NCI-H510A (cell line): ENCODE measurements at regions not wholly inside any gene's neighbourhood (a gene's known extent, or its start where the extent isn't known, plus 50 kb on each side); places are given as distances from the start of the nearest gene placed in this dataset.

Experiments
- DNase-seq: peaks from one replicate; lab custom pipeline; 2025; lab: John Stamatoyannopoulos, UW

DNA sequence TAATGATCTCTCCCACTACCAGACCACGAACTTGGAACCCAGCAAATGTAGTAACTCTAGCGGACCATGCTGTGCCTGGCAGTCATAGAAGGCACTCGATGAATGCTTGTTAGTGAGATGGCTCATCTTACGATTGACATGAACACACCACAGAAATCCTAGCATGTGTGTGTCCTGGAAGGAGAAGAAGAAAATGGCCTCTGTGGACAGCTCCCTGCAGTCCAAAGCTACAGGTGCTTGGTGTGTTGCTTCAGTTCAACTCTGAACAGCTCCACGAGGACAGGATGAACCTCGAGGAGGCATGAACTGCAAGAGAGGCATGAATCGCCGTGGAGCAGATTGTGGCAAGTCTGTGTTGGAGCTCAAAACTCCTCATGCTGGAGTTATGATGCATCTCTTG lies 93.5 kb downstream of the KLF6 start:
- DNase-seq: no peak

DNA sequence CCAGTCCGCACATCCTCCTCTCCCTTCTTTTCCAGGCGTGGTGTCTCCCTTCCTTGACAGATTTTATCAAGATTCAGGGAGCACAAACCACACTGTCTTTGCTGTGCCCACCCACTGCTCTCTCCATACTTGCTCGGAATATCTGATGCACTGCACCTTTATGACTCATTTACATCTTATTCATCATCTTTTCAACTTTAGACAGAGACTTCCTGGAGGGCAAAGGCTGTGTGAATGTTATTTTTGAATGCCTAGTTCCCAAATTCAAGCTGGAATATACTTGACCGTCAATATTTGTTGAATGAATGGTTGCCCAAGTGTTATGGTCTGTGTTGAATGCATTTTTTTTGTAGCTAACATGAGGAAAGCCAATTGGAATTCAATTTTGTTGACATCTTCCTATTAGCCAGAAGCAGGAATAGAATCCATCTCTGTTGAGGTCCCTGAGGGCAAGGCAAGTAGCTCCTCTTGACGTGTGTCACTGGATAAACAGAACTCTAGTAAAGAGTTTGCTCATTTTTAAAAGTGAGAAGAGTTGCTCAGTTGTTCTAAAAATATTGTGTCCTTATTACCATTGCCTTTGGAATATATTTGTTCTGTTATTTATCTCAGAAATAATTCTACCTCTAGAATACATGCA lies 95.0 kb downstream of the KLF6 start:
- DNase-seq: no peak

DNA sequence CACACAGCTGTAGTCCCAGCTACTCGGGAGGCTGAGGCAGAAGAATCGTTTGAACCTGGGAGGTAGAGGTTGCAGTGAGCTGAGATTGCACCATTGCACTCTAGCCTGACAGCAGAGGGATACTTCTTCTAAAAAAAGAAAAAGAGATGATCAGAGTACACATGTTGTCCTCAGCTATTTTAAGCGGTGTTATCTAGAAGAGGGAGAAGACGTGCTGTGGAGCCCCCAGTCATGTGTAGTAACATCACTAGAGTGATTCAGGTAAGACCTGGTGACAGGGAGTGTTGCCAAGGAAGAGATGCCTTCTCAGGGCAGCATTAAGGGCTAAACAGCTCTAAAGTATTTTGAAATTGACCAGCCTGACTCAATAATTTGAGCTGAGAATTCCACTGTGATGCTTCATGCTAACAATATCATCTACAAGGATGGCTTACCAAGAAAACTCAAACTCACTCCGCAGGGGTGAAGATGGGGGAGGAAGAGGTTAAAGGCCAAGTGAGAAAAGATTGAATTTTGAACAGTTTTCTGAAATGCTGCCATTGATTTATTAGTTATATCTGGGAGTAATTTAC lies 97.4 kb downstream of the KLF6 start:
- DNase-seq: no peak

DNA sequence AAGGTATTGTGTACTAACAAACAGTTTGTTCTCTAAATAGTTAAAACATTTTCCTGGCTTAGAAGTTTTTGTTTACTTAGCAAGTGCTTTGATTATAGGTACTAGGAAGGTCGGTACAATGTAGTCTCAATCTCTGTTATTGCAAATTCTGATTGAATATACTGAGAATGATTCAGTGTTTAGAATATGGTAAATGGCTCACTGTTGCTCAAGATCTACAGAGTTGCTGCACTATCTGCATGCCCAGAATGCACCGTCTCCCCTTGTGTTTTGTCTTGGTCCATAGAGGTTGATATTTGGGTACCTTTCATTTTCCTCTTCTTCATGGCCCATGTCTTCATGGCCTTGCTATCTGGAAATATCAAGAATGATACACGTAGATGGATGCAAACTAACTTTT lies 99.6 kb downstream of the KLF6 start:
- no peak for DNase-seq

DNA sequence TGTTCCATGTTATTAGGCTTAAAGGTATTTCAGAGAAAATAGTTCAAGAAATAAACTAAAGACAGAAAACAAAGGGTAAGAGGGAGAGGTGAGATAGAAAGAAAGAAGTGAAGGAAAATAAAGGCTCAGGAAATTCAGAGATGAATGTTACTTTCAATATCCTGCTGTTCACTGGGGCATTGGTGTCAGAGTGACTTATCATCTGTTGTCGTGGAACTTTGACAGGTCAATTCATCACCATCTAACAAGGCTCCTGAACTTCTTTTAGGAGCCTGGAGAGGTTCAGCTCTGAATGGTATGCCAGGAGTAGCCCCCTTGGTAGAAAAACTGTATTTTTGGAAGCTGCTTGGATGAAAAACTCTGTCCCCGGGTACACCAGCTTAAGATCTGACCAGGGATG lies 100.1 kb downstream of the KLF6 start:
- no peak for DNase-seq

DNA sequence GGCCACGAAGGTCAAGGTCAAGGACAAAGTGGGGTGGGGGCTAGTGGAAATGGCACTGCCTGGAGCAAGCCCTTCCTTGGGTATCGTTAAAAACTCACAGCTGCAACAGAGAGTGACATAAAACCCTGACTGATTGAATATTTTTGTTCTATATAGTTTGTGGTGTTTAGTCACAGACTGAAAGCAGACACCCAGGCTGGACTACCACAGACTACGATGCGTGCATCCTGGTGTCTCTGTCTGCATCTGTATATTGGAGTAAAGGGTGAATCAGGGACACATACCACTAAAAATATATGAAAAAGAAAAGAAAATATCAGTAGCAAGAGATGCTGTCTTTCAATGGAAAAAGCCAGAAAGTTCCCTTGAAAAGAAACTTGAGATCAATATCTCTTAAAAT lies 101.4 kb downstream of the KLF6 start:
- DNase-seq: no peak

DNA sequence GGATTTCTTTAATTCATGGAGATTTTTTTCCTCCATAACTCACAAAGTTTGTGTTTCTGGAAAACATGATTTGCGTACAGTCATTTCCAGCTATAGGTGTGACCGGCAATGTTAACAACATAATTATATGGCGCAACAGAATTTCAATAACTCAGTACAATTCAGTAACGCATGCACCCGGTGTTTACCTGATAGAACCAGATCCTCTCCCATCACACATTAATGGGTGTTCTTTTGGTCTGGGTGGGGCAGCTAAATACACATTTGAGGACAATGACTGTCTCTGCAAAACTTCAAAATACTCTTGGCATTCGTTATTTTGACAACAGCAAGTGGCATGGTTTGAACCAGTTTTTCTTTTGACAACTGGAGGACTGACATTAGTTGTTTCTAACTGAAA lies 102.3 kb downstream of the KLF6 start:
- DNase-seq: no peak

DNA sequence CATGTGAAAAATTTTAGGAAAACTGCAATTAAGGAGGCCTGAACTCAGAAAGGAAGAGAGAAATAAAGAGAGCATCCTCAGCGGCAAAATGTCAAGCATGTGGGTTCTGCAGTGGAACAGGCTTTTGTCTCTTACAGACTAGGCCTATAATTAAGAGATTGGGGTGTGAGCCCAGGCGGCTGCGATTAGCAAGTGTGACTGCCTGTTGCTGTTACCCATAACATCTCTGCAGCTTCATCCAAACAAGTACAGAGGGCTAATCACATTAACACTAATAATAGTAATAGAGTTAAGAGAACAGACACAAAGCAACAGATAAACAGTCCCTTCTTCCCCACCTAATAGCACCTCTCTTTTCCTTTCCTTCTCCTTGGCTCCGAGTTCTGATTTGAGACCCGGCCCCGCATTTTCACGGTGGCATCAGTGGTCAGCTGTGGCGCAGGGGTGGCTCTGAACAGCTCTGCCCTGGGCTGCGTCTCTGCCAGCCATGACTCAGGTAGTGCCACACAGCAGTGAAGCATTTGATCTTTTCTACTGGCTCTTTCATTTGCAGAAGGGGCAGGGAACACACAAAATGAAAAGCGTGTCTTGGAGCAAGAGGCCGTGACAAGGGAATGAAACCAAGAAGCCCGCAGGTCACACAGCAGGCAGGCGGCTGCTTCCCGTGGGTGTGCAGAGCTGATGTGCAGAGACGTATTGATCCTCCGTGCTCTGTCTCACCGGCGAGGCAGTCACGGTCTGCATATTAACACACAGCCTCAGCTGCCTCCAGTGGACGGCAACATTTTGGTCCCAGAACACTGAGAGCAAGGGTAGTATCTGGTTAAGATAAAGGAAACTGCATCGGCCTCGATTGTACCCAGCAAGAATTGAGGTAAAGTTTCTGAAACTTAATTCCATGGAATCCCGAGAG lies 103.1 kb downstream of the KLF6 start:
- DNase-seq: no peak

DNA sequence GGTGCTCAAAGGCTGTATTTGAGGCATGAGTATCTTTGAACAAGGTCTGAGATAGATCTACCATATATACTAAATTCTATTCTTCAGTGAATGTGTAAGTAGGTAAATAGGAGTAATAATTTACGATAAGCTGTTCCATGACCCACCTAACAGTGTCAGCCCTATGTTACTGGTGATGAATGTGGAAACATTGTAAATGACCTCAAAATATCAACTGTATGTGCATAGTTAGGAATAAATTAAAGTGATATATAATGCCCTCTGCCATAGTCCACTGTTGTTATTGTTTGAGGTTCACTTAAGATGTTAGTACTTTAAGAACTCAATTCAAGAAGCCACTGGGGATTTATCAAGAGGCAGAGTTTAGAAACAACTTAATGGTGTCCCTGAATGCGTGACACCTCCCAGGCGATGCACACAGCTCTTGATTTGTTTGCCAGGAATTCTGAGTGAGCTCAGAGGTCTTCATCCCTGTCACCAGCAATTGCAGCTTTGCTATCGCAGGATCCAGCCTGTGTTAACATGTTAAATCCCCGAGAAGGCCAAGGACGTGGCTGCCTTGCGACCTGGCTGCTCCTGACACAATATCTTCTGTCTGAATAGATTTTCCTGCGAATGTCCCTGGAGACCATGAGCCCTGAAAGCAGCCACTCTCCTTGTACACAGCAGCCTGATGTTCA lies 104.9 kb downstream of the KLF6 start:
- no peak for DNase-seq

DNA sequence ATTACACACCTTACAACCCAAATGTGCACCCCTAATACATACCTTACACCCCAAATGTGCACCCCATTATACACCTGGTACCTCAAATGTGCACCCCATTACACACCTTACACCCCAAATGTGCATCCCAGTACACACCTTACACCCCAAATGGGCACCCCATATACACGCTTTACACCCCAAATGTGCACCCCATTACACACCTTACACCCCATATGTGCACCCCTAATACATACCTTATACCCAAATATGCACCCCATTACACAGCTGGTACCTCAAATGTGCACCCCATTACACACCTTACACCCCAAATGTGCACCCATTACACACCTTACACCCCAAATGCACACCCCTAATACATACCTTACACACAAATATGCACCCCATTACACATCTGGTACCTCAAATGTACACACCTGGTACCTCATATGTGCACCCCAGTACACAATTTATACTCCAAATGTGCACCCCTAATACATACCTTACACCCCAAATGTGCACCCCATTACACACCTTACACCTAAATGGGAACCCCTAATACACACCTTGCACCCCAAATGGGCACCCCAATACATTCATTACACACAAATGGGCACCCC lies 106.3 kb downstream of the KLF6 start:
- no peak for DNase-seq

DNA sequence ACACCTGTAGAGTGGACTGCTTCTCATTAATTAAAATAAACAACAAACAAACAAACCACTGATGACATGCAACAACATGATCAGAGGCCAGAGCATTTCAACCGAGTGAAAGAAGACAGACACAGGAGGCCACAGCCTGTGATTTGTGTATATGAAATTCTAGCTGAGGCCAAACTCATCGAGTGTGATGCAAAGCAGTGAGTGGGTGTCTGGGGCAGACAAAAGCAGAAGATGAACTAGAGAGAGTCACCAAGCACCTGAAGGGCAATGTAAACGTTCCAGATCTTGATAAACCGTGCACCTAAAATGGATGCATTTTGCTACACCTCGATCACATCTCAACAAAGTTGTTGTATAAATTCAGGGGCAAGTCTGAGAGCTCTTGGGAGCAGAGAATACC lies 108.4 kb downstream of the KLF6 start:
- DNase-seq: no peak

DNA sequence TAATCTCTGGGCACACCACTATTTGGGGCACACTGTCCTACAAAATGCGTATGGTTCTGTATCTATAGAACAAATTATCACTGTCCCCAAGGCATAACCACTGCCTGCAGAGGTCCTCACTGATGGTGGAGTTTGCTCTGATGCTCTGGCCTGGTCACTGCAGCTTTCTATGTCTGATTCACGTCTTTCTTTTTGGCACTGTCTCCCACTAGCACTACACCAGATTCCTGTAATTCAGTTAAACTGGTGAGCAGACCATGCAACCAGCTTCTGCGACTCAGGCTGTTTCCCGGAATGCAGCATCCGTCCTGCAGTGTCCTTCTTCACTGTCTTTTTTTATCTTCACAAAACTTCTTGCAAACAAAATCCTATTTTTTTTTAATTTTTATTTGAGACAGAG lies 112.8 kb downstream of the KLF6 start:
- DNase-seq: no peak

DNA sequence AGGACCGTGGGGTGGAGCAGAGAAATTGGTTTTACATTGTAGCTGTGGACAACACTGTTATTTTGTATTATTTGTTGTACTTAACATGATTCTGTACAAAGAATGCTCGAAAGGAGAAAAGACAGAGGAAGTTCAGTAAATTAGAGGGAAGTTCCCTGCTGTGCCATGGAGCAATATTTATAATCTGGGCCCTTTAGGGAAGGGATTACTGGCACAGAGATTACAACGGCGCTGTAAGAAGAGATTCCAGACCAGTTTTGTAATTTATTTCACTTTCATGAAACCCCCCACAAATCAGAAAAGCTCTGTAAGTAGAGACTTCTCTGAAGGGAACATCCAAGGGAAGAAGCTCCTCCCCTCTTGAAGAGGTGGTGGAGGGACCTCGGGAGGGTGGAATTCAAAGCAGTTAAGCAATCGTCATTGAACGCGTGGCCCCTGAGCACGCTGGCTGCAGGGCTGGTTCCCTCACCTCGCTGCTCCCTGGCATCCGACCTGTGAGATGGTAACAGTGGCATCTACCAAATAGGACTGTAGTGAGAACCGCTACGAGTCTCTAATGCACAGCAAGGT lies 113.5 kb downstream of the KLF6 start:
- DNase-seq: no peak

DNA sequence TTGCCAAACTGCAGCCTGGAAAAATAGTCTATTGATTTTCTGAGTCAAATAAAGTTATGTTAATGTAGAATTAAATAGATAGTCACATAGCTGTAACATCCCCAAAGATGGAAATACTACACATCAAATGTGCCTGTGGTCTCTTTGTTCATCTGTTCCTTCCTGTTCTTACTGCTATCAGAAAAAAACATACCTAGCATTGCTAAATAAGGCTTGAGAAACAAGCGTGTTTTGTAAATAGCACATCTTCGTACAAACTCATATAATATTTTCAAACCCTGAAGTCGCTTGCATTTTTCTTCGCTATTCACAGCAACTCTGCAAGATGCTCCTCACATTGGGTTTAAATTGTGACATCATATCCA lies 116.1 kb downstream of the KLF6 start:
- no peak for DNase-seq

DNA sequence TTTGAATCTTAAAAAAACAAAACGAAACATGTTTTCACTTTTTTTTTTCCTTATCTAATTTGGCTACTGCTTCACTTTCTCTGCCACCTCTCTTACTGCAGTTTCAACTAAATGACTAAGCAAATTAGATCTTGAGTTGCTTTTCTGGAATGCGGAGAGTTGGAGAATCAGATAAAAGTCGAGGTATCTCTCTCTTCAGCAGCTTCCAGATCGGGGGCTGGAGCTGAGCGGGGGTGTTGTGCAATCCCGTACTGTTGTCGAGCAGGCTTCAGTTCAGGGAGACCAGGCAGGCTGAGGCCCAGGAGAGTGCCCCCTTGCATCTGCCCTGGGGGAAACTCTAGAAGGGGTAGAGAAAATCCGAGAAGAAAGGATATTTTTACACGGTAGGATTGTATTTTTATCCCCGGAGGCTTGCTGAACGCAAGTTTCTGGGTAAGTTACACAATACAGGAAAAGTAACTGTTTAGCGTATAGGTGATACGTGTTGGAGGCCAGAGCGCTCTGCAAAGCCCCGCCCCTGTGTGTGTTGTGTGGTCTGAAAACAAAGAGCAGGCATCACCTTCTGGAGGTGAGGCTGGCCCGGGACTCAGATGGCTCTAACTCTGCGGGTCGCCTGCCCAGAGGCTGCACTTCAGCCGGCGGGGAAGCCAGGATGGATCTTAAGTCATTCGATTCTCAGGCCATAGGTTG lies 116.6 kb downstream of the KLF6 start:
- DNase-seq: no peak

DNA sequence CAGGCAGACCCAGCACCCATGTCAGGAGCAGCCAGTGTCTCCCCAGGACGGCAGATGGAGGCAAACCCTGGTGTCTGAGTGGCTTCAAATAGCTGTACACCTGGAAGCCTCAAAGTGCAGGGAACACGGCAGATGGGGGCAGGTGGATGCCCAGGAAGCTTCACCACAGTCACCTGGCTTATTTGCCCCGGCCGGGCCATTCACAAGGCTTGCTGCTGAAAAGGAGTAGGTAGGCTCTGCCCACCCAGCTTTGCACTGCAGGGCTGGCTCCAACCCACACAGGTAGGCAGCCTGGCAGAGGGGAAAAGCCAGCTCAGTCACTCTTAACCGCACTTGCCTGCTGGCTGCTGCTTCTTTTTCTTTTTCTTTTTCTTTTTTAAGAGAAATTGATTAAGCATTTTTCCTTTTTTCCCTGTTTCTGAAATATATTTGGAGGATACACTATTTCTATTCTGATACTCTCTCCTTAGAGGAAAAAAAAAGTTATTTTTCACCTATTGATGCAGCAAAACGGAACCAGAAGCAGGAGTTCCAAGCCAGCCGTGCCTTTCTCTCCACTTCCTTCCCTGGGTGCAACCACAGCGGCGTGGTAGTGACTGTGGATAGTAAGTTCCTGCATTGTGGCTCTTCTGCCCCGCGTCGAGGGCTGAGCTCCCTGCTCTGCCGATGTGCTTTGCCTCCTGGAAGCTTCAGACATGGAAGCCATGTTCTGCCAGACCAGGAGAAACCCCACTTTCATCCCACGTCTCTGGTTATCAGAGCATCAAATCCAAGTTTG lies 118.3 kb downstream of the KLF6 start:
- no peak for DNase-seq

DNA sequence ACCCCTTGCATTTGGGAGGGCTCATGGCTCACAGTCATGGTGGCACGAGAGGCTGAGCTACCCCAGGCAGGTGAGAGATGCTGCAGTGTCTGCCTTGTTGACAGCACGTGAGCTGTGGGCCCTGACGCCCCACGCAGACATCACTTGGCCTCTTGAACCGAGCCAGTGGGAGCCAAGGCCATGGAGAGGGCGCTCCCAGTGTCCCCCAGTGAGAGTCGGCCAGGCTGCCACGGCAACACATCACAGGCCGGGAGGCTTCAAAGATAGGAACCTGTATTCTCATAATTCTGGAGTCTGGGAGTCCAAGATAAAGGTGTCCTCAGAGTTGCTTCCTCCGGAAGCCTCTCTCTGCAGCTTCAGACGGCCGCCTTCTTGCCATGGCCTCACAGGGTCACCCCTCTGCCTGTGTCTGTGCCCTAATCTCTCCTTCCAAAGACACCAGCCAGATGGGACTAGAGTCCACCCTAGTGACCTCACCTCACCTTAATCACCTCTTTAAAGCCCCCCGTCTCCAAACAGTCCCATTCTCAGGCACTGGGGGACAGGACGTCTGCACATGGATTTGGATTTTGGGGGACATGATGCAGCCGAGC lies 119.6 kb downstream of the KLF6 start:
- no peak for DNase-seq

DNA sequence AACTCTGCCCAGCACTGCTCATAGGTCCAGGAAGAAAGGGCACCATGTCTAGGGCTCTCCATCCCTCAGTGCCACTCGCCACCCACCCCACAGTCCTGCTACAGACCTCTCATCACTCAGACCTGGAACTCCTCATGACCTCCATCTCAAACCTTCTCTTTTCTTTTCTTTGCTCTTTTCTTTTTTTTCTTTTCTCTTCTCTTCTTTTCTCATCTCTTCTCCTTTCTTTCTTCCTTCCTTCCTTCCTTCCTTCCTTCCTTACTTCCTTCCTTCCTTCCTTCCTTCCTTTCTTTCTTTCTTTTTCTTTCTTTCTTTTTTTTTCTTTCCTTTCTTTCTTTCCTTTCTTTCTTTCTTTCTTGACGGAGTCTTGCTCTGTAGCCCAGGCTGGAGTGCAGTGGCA lies 122.2 kb downstream of the KLF6 start:
- no peak for DNase-seq

DNA sequence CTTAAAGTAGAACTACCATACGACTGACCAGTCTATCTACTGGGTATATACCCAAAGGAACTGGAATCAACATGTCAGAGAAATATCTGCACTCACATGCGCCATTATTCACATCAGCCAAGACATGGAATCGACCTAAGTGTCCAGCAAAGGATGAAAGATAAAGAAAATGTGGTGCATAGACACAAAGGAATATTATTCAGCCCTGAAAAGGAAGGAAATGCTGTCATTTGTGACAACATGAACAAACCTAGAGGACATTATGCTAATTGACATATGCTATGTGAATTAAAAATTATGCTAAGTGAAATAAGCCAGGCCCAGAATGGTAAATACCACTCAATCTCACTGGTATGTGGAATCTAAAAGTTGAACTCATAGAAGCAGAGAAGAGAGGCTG lies 123.7 kb downstream of the KLF6 start:
- no peak for DNase-seq

DNA sequence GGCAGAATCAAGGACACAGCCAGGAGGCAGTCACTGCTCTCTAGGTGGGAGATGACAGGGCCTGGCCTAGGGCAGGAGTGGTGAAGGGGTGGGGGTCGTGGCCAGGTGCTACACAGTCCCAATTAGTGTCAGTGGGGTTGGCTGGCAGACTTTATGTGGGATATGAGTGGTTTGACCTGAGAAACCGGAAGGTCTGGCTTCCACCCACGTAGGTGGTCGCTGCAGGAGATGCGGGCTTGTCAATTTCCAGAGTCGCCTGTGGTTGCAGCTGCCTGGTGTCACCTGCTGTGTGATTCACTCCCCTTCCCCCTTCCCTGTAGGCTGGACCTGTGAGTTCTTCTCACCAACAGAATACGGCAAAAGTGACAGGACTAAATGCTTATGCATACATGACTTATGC lies 124.3 kb downstream of the KLF6 start:
- no peak for DNase-seq
